Smooth muscle cell (in vitro differentiated cells): ENCODE measurements at regions not wholly inside any gene's neighbourhood (a gene's known extent, or its start where the extent isn't known, plus 50 kb on each side); places are given as distances from the start of the nearest gene placed in this dataset.
"Not testable (repeated sequence)": the region's sequence is repeated elsewhere in the genome, so short reads cannot be mapped to it uniquely, and the experiment has no call there.

Source experiments
- DNase-seq: peaks from one replicate; lab custom pipeline; 2025; ENCODE audit not compliant: unreplicated experiment; lab: John Stamatoyannopoulos, UW
- H2AFZ ChIP-seq: fragments of 200-600 bp; sonication (generic); 2 replicates; pipeline ENCODE4 v1.6.0; 2016; ENCODE audit warnings: antibody characterized with exemption, low read depth, mild to moderate bottlenecking
- H3F3A ChIP-seq: fragments of 200-600 bp; sonication (generic); 2 replicates; pipeline ENCODE4 v1.6.0; 2017; ENCODE audit warnings: antibody characterized with exemption, low read depth
- H3K27ac ChIP-seq: fragments of 200-600 bp; sonication (generic); 2 replicates; pipeline ENCODE4 v1.5.1; 2016; ENCODE audit warnings: low read depth, mild to moderate bottlenecking
- H3K27me3 ChIP-seq: fragments of 200-600 bp; sonication (generic); 2 replicates; pipeline ENCODE4 v1.6.1; 2016; ENCODE audit warnings: low read depth, mild to moderate bottlenecking
- H3K36me3 ChIP-seq: fragments of 200-600 bp; sonication (generic); 2 replicates; pipeline ENCODE4 v1.5.1; 2016; ENCODE audit warnings: low read depth
- H3K4me1 ChIP-seq: fragments of 200-600 bp; sonication (generic); 2 replicates; pipeline ENCODE4 v1.5.1; 2016; ENCODE audit warnings: low read depth
- H3K4me2 ChIP-seq: fragments of 200-600 bp; sonication (generic); 2 replicates; pipeline ENCODE4 v1.6.0; 2016; ENCODE audit warnings: mild to moderate bottlenecking
- H3K4me3 ChIP-seq: fragments of 200-600 bp; sonication (generic); 2 replicates; pipeline ENCODE4 v1.5.1; 2016; ENCODE audit warnings: mild to moderate bottlenecking
- H3K79me2 ChIP-seq: fragments of 200-600 bp; sonication (generic); 2 replicates; pipeline ENCODE4 v1.6.0; 2016; ENCODE audit warnings: low read depth, mild to moderate bottlenecking
- H3K9ac ChIP-seq: fragments of 200-600 bp; sonication (generic); 2 replicates; pipeline ENCODE4 v1.6.0; 2016; ENCODE audit warnings: low read depth
- H3K9me3 ChIP-seq: fragments of 200-600 bp; sonication (generic); replicated peaks from 2 replicates; pipeline ENCODE4 v1.5.1; 2016; ENCODE audit warnings: low read depth
- H4K20me1 ChIP-seq: fragments of 200-600 bp; sonication (generic); 2 replicates; pipeline ENCODE4 v1.6.0; 2016; ENCODE audit warnings: low read depth
- WGBS: methylation state at CpG from one replicate; pipeline ENCODE4 v1.1.7; 2016; ENCODE audit warnings: low lambda C conversion rate; 5-methylcytosine and 5-hydroxymethylcytosine counted together
- TF ChIP-seq, protein P1 (sequence below): fragments of 200-600 bp; sonication (generic); IDR thresholded peaks from 2 replicates; pipeline ENCODE4 v1.5.1; 2017; ENCODE audit warnings: borderline replicate concordance, mild to moderate bottlenecking, antibody characterized with exemption; ENCODE audit not compliant: insufficient read depth, poor library complexity, severe bottlenecking

GRCh38 chr16:66245072-66245471, 121.4 kb upstream of the CDH5 start:
- H3K79me2 ChIP-seq = no peaks in the 10 kb centered on the region
- no peak overlapping the region for H2AFZ ChIP-seq
- no peaks in the 10 kb centered on the region for H4K20me1 ChIP-seq
- no peaks in the 10 kb centered on the region for H3K27me3 ChIP-seq
- H3K9me3 ChIP-seq = no peaks in the 10 kb centered on the region
- DNase-seq = no peak
- H3K27ac ChIP-seq = no peak overlapping the region
- no peak overlapping the region for H3K9ac ChIP-seq
- peaks cover 15% of the 10 kb centered on the region for H3F3A ChIP-seq
- TF ChIP-seq, protein P1, sequence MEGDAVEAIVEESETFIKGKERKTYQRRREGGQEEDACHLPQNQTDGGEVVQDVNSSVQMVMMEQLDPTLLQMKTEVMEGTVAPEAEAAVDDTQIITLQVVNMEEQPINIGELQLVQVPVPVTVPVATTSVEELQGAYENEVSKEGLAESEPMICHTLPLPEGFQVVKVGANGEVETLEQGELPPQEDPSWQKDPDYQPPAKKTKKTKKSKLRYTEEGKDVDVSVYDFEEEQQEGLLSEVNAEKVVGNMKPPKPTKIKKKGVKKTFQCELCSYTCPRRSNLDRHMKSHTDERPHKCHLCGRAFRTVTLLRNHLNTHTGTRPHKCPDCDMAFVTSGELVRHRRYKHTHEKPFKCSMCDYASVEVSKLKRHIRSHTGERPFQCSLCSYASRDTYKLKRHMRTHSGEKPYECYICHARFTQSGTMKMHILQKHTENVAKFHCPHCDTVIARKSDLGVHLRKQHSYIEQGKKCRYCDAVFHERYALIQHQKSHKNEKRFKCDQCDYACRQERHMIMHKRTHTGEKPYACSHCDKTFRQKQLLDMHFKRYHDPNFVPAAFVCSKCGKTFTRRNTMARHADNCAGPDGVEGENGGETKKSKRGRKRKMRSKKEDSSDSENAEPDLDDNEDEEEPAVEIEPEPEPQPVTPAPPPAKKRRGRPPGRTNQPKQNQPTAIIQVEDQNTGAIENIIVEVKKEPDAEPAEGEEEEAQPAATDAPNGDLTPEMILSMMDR = no peak
- 64% methylated on average over 8 of the region's 8 CpGs for WGBS
- no peak overlapping the region for H3K4me3 ChIP-seq
- H3K4me1 ChIP-seq = no peaks in the 10 kb centered on the region
- no peaks in the 10 kb centered on the region for H3K36me3 ChIP-seq
- H3K4me2 ChIP-seq = no peak overlapping the region

DNA sequence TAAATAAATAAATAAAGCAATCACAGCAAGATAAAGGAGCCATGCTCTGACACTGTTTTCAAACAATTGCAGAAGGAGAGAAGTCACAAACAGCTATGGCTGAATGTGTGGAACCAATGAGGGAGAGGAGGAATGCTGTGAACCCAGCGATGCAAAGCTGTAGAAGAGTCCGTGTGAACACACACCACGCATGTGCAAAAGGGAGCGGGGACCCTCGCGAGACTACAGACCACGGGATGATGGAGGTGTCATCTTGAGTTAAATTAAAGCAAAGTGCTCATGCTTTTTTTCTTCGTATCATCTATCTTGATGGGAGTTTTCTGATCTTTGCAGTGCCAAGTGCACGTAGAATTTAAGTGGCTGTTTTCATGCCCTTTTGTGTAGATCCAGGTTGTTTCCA, 123.8 kb upstream of the CDH5 start:
- Histone ChIP-seq H3K36me3 (no peaks in the 10 kb centered on the region), H3K4me3 (no peak overlapping the region), H3K4me2 (no peak overlapping the region), H3K9me3 (no peaks in the 10 kb centered on the region), H3K9ac (no peak overlapping the region), H3K27ac (no peak overlapping the region), H2AFZ (no peak overlapping the region), H3K27me3 (no peaks in the 10 kb centered on the region), H3F3A (peaks cover 5% of the 10 kb centered on the region), H3K4me1 (no peaks in the 10 kb centered on the region), H4K20me1 (no peaks in the 10 kb centered on the region), H3K79me2 (no peaks in the 10 kb centered on the region)
- no peak for DNase-seq
- TF ChIP-seq, protein P1 = no peak
- WGBS = 97% methylated on average over 9 of the region's 9 CpGs

GRCh38 chr16:66242206-66242605, 124.3 kb upstream of the CDH5 start:
- H3K9me3 ChIP-seq, H3K4me2 ChIP-seq: not testable (repeated sequence)

GRCh38 chr16:66240631-66241395, 125.7 kb upstream of the CDH5 start:
- no peaks in the 10 kb centered on the region for H4K20me1 ChIP-seq
- H3K4me1 ChIP-seq = no peaks in the 10 kb centered on the region
- H3K27me3 ChIP-seq = no peaks in the 10 kb centered on the region
- DNase-seq = no peak
- no peaks in the 10 kb centered on the region for H3K9me3 ChIP-seq
- H3K4me3 ChIP-seq = no peak overlapping the region
- H3K79me2 ChIP-seq = no peaks in the 10 kb centered on the region
- 95% methylated on average over 8 of the region's 8 CpGs for WGBS
- no peaks in the 10 kb centered on the region for H3K36me3 ChIP-seq
- no peak overlapping the region for H3K27ac ChIP-seq
- H3F3A ChIP-seq = no peaks in the 10 kb centered on the region
- H2AFZ ChIP-seq = no peak overlapping the region
- TF ChIP-seq, protein P1 = no peak
- H3K9ac ChIP-seq = no peak overlapping the region
- no peak overlapping the region for H3K4me2 ChIP-seq

More at GRCh38 chr16:66242206-66242605, 124.3 kb upstream of the CDH5 start:
- not testable (repeated sequence) for H3K79me2 ChIP-seq, H3K36me3 ChIP-seq, H3K9ac ChIP-seq, H3F3A ChIP-seq, H3K4me3 ChIP-seq, H3K4me1 ChIP-seq, DNase-seq, H4K20me1 ChIP-seq, H3K27ac ChIP-seq, H2AFZ ChIP-seq, H3K27me3 ChIP-seq
- WGBS = 80% methylated on average over 6 of the region's 6 CpGs
